H1 (cell line): ENCODE measurements at regions not wholly inside any gene's neighbourhood (a gene's known extent, or its start where the extent isn't known, plus 50 kb on each side); places are given as distances from the start of the nearest gene placed in this dataset.

Experiments
- CTCF ChIA-PET: fragments of 300-600 bp; sonication (Branson Sonifier 250); formaldehyde crosslinking; loops from one replicate; lab custom pipeline; 2021; ENCODE audit not compliant: partially characterized antibody; lab: Charles Lee
- POLR2A ChIA-PET: fragments of 300-600 bp; sonication (Branson Sonifier 250); formaldehyde crosslinking; loops from one replicate; lab custom pipeline; 2021; ENCODE audit warnings: inconsistent platforms; ENCODE audit not compliant: partially characterized antibody; lab: Charles Lee
- DNase-seq, 2 experiments: peaks; one replicate each; pipeline versions ENCODE4 v3.0.0 to v3.0.0-alpha.2; 2010 to 2022; ENCODE audit warnings: low spot score in 2 of 2, low read depth in 1 of 2, mixed read lengths in 1 of 2
- FAIRE-seq: peaks from 2 replicates; lab custom pipeline; 2011; peaks lifted over from hg19 to GRCh38; lab: Jason Lieb, UNC
- H2AFZ ChIP-seq: 2 replicates; pipeline ENCODE4 v1.8.1; 2012; ENCODE audit warnings: low read length, inconsistent platforms
- H2AK5ac ChIP-seq: 2 replicates; pipeline ENCODE4 v1.6.1; 2013; ENCODE audit warnings: low read depth, low read length
- H2BK120ac ChIP-seq: replicated peaks from 2 replicates; pipeline ENCODE3; 2013; ENCODE audit warnings: low read depth, low read length, inconsistent platforms
- H2BK12ac ChIP-seq: 2 replicates; pipeline ENCODE4 v1.6.1; 2013; ENCODE audit warnings: low read depth, low read length
- H2BK15ac ChIP-seq: 2 replicates; pipeline ENCODE4 v1.6.1; 2013; ENCODE audit warnings: low read length
- H2BK20ac ChIP-seq: 2 replicates; pipeline ENCODE4 v1.6.1; 2013; ENCODE audit warnings: low read length
- H2BK5ac ChIP-seq: 2 replicates; pipeline ENCODE4 v1.6.1; 2013; ENCODE audit warnings: low read depth, low read length
- H3K14ac ChIP-seq: 2 replicates; pipeline ENCODE4 v1.6.1; 2013; ENCODE audit warnings: inconsistent platforms; ENCODE audit not compliant: insufficient read length
- H3K18ac ChIP-seq: 2 replicates; pipeline ENCODE4 v1.6.1; 2013; ENCODE audit warnings: low read length; ENCODE audit errors: extremely low read depth
- H3K23ac ChIP-seq: 2 replicates; pipeline ENCODE4 v1.6.1; 2013; ENCODE audit warnings: inconsistent platforms; ENCODE audit not compliant: insufficient read length
- H3K23me2 ChIP-seq: 2 replicates; pipeline ENCODE4 v1.6.1; 2013; ENCODE audit warnings: low read depth, low read length
- H3K27ac ChIP-seq: 2 replicates; pipeline ENCODE4 v1.6.1; 2011; ENCODE audit warnings: low read depth, low read length, inconsistent platforms
- H3K27me3 ChIP-seq, 4 experiments: replicated peaks in 1 of 4; 1 replicate in 1 of 4; 2 replicates in 3 of 4; pipeline versions ENCODE4 v1.6.1 to v1.8.1; 2011 to 2013; ENCODE audit warnings: low read length in 3 of 4, mild to moderate bottlenecking in 3 of 4, inconsistent platforms in 2 of 4, mixed read lengths in 2 of 4, moderate library complexity in 1 of 4; ENCODE audit not compliant: control insufficient read depth in 3 of 4, insufficient read depth in 3 of 4; ENCODE audit errors: extremely low read depth in 1 of 4
- H3K36me3 ChIP-seq, 4 experiments: 2 replicates each; pipeline versions ENCODE4 v1.6.1 to v1.8.1; 2011 to 2013; ENCODE audit warnings: mild to moderate bottlenecking in 4 of 4, low read length in 3 of 4, moderate library complexity in 2 of 4, control low read depth in 1 of 4, inconsistent platforms in 1 of 4; ENCODE audit not compliant: insufficient read depth in 4 of 4, control insufficient read depth in 2 of 4
- H3K4ac ChIP-seq: replicated peaks from 2 replicates; pipeline ENCODE3; 2013; ENCODE audit warnings: low read length, low read depth, mixed read lengths, inconsistent platforms; ENCODE audit not compliant: insufficient read length
- H3K4me1 ChIP-seq, 4 experiments: replicated peaks in 1 of 4; 1 replicate in 1 of 4; 2 replicates in 3 of 4; pipeline versions ENCODE4 v1.6.1 to v1.8.1; 2011 to 2013; ENCODE audit warnings: low read length in 3 of 4, inconsistent platforms in 2 of 4, mixed read lengths in 1 of 4; ENCODE audit not compliant: insufficient read depth in 4 of 4, control insufficient read depth in 3 of 4
- H3K4me2 ChIP-seq, 2 experiments: 2 replicates each; pipeline versions ENCODE4 v1.6.1 to v1.8.1; 2011 to 2013; ENCODE audit warnings: low read depth in 2 of 2, low read length in 2 of 2, control low read depth in 1 of 2, inconsistent platforms in 1 of 2, mild to moderate bottlenecking in 1 of 2; ENCODE audit not compliant: insufficient read depth in 1 of 2
- H3K4me3 ChIP-seq, 4 experiments: fragments of 200-600, 300-600 bp in 1 of 4; sonication (generic), shearing (Covaris generic), sonication (Bioruptor Twin) in 1 of 4; 2 replicates each; pipeline versions ENCODE4 v1.5.1 to v1.8.1; 2011 to 2016; ENCODE audit warnings: low read length in 4 of 4, low read depth in 3 of 4, control low read depth in 2 of 4, inconsistent platforms in 2 of 4, mild to moderate bottlenecking in 2 of 4, mixed read lengths in 1 of 4, moderate library complexity in 1 of 4; ENCODE audit not compliant: insufficient read depth in 2 of 4; ENCODE audit errors: extremely low read depth in 1 of 4
- H3K56ac ChIP-seq: replicated peaks from 2 replicates; pipeline ENCODE3; 2013; ENCODE audit warnings: low read depth, mild to moderate bottlenecking, mixed read lengths, low read length, inconsistent platforms; ENCODE audit not compliant: insufficient read length
- H3K79me1 ChIP-seq: 2 replicates; pipeline ENCODE4 v1.6.1; 2013; ENCODE audit warnings: low read depth, low read length, control low read depth
- H3K79me2 ChIP-seq, 2 experiments: 2 replicates each; pipeline versions ENCODE4 v1.6.1 to v1.8.1; 2012 to 2013; ENCODE audit warnings: low read length in 2 of 2, mild to moderate bottlenecking in 2 of 2, inconsistent platforms in 1 of 2; ENCODE audit not compliant: insufficient read depth in 2 of 2, control insufficient read depth in 1 of 2
- H3K9ac ChIP-seq, 4 experiments: replicated peaks in 1 of 4; 1 replicate in 1 of 4; 2 replicates in 3 of 4; pipeline versions ENCODE4 v1.6.1 to v1.8.1; 2011 to 2013; ENCODE audit warnings: low read depth in 3 of 4, low read length in 3 of 4, control low read depth in 2 of 4, mild to moderate bottlenecking in 2 of 4, moderate library complexity in 2 of 4, inconsistent platforms in 1 of 4; ENCODE audit errors: extremely low read depth in 1 of 4
- H3K9me3 ChIP-seq, 2 experiments: 2 replicates each; pipeline versions ENCODE4 v1.6.1 to v1.8.1; 2012 to 2013; ENCODE audit warnings: mild to moderate bottlenecking in 2 of 2, moderate library complexity in 2 of 2, control low read depth in 1 of 2, inconsistent platforms in 1 of 2, low read depth in 1 of 2, low read length in 1 of 2, mixed read lengths in 1 of 2; ENCODE audit not compliant: insufficient read depth in 2 of 2
- H4K20me1 ChIP-seq, 2 experiments: replicated peaks in 1 of 2; 2 replicates each; pipeline versions ENCODE3 to v1.8.1; 2011 to 2013; ENCODE audit warnings: inconsistent platforms in 2 of 2, low read length in 2 of 2, mild to moderate bottlenecking in 1 of 2; ENCODE audit not compliant: insufficient read depth in 2 of 2, control insufficient read depth in 1 of 2
- H4K5ac ChIP-seq: 2 replicates; pipeline ENCODE4 v1.6.1; 2013; ENCODE audit warnings: low read length, low read depth, mixed read lengths, inconsistent platforms; ENCODE audit not compliant: insufficient read length
- H4K8ac ChIP-seq: 2 replicates; pipeline ENCODE4 v1.8.0; 2013; ENCODE audit warnings: mild to moderate bottlenecking, moderate library complexity, low read length, inconsistent platforms; ENCODE audit not compliant: insufficient read depth; ENCODE audit errors: extremely low read depth
- H4K91ac ChIP-seq: replicated peaks from 2 replicates; pipeline ENCODE3; 2013; ENCODE audit warnings: low read length, mixed read lengths, inconsistent platforms; ENCODE audit not compliant: insufficient read length
- ASH2L ChIP-seq: fragments of 200-600, 300-600 bp; sonication (generic); IDR thresholded peaks from one replicate; pipeline ENCODE4 v1.7.1; 2017; ENCODE audit warnings: low read length
- CHD1 ChIP-seq: IDR thresholded peaks from 2 replicates; pipeline ENCODE4 v1.6.1; 2012; ENCODE audit warnings: low read depth, low read length, improper control_type of control experiment
- EP300 ChIP-seq, 2 experiments: IDR thresholded peaks; 1 replicate in 1 of 2; 2 replicates in 1 of 2; pipeline ENCODE4 v1.6.1; 2011 to 2012; ENCODE audit warnings: low read depth in 2 of 2, low read length in 2 of 2, mild to moderate bottlenecking in 2 of 2, borderline replicate concordance in 1 of 2, inconsistent platforms in 1 of 2, moderate library complexity in 1 of 2
- GABPA ChIP-seq: IDR thresholded peaks from 2 replicates; pipeline ENCODE4 v1.6.1; 2011; ENCODE audit warnings: mild to moderate bottlenecking, low read length, moderate library complexity, borderline replicate concordance; ENCODE audit not compliant: insufficient read depth
- GTF2F1 ChIP-seq: IDR thresholded peaks from 2 replicates; pipeline ENCODE4 v1.6.1; 2012; ENCODE audit warnings: low read depth, low read length, improper control_type of control experiment, borderline replicate concordance
- NRF1 ChIP-seq: IDR thresholded peaks from 2 replicates; pipeline ENCODE4 v1.6.1; 2011; ENCODE audit warnings: mild to moderate bottlenecking, low read depth, low read length, improper control_type of control experiment
- PHF8 ChIP-seq: fragments of 200-600 bp; sonication (generic); conservative IDR thresholded peaks from 2 replicates; pipeline ENCODE4 v1.7.1; 2012; ENCODE audit warnings: low read depth, mild to moderate bottlenecking, inconsistent platforms, low read length, moderate library complexity
- POU5F1 ChIP-seq: IDR thresholded peaks from 2 replicates; pipeline ENCODE4 v1.6.1; 2011; ENCODE audit warnings: low read depth, mild to moderate bottlenecking, low read length, moderate library complexity
- TCF12 ChIP-seq: IDR thresholded peaks from 2 replicates; pipeline ENCODE4 v1.6.1; 2011; ENCODE audit warnings: low read depth, mild to moderate bottlenecking, low read length
- WGBS, 2 experiments: shearing (Covaris generic) in 1 of 2; methylation state at CpG; one replicate each; pipeline versions ENCODE4 v1.1.6 to v1.1.7; 2013 to 2015; ENCODE audit warnings: low lambda C conversion rate in 2 of 2, mixed read lengths in 2 of 2, inconsistent platforms in 1 of 2, low coverage in 1 of 2, missing lambda C conversion rate in 1 of 2; ENCODE audit not compliant: insufficient replicate concordance in 2 of 2, insufficient coverage in 1 of 2, insufficient read length in 1 of 2; ENCODE audit errors: extremely low coverage in 1 of 2, missing lambda C conversion rate in 1 of 2; 5-methylcytosine and 5-hydroxymethylcytosine counted together

DNA sequence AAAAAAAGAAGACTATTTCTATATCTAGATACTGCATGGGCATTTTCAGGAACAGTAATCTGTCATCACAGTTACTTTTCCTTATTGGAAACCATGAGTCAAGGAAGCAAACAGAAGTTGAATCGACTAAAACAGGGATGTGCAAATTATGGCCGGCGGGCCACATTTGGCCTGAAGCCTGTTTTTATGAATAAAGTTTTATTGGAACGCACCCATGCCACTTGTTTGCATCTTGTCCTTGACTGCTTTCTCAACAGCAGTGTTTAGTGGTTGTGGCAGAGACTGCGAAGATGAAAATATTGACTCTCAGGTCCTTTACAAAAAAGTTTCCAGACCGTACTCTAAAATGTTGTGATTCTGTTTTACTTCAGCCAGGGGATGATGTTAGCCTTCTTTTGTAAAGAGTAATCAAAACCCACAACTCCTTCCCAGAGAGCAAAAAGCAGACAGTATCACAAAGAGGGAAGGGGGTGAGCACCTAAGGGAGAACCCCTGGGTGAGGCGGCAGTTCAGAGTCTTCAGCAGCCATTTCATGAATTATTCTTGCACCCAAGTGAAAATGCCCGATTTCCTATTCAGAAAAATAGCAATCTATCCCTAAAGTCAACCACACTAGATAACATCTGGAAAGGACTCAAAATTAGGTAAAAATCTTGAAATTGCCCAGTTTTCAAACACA, 190.4 kb downstream of the MYLK4 start:
- Histone ChIP-seq H3K23ac (no peak overlapping the region), H3K56ac (no peak overlapping the region), H3K27me3 (no peaks in the 10 kb centered on the region), H2AFZ (no peak overlapping the region), H3K79me2 (no peaks in the 10 kb centered on the region), H2BK15ac (no peak overlapping the region), H3K27ac (no peak overlapping the region), H4K20me1 (no peaks in the 10 kb centered on the region), H2BK12ac (no peak overlapping the region), H2BK5ac (no peak overlapping the region), H4K5ac (no peak overlapping the region), H3K18ac (no peak overlapping the region), H4K8ac (no peak overlapping the region), H3K14ac (no peak overlapping the region), H2BK20ac (no peak overlapping the region), H2AK5ac (no peak overlapping the region), H3K4ac (no peak overlapping the region), H2BK120ac (no peak overlapping the region), H4K91ac (no peak overlapping the region), H3K79me1 (no peaks in the 10 kb centered on the region), H3K4me2 (no peak overlapping the region), H3K36me3 (no peaks in the 10 kb centered on the region), H3K23me2 (no peaks in the 10 kb centered on the region), H3K4me3 (no peak overlapping the region), H3K9me3 (no peaks in the 10 kb centered on the region), H3K4me1 (no peaks in the 10 kb centered on the region), H3K9ac (no peak overlapping the region)
- no peak for DNase-seq
- FAIRE-seq = no peak
- POLR2A ChIA-PET = no interaction called here
- 81% methylated on average over 8 of the region's 8 CpGs; no CpG with 5 or more reads in 1 of the 2 experiments for WGBS, 2 experiments
- TF ChIP-seq PHF8 (no peak), POU5F1 (no peak), ASH2L (no peak), GABPA (no peak), GTF2F1 (no peak), CHD1 (no peak), EP300 (IDR thresholded peaks at IDR 0.05; ENCODE audit: borderline replicate concordance in 1 of 2, low read depth in 2 of 2, low read length in 2 of 2) (no peak), NRF1 (no peak), TCF12 (no peak)
- CTCF ChIA-PET = interaction anchor here (1.5 kb wide), 1 partner anchor 74 kb away, joined by 4 read pairs; no protein-coding TSS in a partner anchor
